ENCODE measurements at regions not wholly inside any gene's neighbourhood (a gene's known extent, or its start where the extent isn't known, plus 50 kb on each side); places are given as distances from the start of the nearest gene placed in this dataset.
"Not testable (repeated sequence)": the region's sequence is repeated elsewhere in the genome, so short reads cannot be mapped to it uniquely, and the experiment has no call there.

DNA sequence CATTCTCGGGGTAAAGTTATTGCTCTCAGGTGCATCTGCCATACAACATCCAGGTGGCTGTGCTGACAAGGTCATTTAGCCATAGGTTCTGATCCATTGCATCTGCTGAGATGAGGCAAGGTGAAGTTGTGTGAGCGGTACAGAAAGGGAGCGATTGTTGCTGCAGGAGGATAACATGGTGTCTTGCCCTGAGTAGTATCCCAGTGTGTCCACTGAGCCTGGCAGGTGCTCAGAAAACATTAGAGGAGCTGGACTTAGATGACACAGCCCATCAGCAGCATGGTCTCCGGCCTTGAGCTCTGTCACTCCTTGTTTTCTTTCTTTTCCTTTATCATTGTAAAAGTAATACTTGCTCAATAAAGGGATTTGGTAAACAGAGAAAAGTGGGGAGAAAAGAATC, 161.1 kb upstream of the ATP10A start:
- DNase-seq (ENCODE audit: low spot score), result no peak

DNA sequence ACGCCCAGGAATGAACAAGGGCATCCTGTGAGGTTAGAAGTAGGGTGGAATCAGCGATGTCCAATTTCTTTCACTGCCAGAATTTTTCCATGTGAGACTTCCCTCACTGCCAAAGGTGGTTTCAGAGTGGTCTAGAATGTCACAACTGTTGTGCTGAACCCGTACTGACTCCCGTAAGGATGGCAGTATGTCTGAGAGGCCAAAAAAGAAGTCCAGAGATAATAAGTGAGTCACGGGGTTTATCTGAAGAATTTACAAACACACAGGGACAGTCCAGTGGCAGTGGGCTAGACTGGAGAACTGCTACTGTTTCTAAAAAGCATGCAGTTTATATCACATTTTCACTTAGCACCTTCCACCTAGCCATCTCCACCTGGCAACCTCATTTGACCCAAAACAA, 160.6 kb upstream of the ATP10A start:
- DNase-seq (ENCODE audit: low spot score), result no peak

DNA sequence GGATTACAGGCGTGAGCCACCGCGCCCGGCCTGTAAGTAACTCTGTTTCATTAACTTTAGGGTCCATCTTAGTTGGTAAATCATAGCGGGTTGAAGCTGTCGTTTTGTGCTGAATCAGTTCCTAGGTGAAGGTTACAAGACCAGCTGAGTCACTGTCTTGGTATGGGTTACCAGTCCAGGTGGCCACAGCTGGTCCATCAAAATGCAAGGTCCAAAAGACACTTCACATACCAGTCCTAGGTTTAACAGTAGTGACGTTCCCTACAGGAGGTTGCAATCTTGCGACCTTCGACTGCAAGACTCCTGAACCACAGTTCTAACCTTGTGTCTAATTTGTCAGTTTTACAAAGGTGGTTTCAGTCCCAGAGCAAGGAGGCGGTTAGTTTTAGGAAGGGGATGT, 160.1 kb upstream of the ATP10A start:
- DNase-seq (ENCODE audit: low spot score), result no peak

DNA sequence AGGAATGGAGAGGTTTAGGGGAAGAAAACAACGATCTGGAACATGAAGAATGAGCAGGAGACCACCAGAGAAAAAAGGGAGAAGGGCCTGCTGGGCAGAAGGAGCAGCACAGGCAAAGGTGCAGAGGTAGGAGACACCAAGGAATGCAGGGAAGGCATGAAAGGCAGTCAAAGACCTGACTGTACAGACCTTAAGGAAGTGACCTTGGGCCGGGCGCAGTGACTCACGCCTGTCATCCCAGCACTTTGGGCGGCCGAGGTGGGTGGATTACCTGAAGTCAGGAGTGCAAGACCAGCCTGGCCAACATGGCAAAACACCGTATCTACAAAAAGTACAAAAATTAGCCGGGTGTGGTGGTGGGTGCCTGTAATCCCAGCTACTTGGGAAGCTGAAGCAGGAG, 157.7 kb upstream of the ATP10A start:
- no peak for DNase-seq (ENCODE audit: low spot score)

DNA sequence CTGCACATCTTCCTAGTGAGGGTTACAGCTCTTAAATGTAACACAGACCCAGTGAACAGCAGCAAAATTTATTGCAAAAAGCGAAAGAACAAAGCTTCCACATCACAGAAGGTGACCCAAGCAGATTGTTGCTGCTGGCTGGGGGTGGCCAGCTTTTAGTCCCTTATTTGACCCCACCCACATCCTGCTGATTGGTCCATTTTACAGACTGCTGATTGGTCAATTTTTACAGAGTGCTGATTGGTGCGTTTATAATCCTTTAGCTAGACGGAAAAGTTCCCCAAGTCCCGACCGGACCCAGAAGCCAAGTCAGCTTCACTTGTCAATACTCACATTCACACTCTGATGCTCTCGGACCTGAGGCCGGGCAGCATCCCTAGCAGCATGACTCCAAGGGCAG, 154.5 kb upstream of the ATP10A start:
- no peak for DNase-seq (ENCODE audit: low spot score)

DNA sequence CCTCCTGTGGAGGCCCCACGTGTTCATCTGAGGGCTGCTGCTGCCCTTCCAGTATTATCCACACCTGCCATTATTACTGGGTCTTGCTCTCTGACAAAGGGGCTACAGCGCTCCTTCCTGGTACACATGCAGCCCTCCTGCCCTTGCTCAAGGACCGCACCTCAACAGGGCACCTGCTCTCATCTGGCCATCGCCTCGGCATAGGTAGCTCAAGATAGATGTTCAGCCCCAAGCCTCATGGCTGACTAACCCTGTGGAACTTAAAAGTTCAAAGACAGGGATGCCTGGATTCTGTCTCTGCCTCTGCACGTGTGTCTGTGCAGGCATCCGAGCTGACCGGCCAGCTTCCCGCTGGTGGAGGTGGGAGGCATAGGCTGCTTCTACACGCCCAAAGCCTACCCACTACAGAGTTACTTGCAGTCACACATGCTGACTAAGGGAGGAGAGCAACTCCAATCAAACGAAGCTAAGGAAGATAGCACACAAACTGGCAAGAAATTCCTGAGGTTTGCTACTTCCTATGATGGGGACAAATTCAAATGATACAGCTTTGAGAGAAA, 152.5 kb upstream of the ATP10A start:
- DNase-seq (ENCODE audit: low spot score), result no peak

DNA sequence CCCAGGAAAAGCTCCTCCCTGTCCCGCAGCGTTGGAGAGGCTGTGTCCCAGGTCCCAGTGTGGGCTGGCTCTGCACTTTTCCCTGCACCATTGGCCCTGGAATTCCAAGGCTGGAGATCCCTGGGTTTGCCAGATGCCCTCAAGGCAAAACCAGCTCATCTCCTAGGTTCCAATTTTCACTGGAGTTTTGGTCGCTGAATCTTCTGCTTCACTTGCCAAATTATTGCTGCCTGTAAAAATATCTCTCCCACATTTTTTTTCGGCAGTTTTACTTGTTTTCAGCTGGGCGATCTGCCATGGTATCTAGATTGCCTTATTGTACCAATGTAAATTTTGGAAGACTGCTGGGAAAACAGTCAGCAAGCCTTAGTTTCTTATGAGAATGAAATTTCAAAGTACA, 150.9 kb upstream of the ATP10A start:
- no peak for DNase-seq (ENCODE audit: low spot score)

DNA sequence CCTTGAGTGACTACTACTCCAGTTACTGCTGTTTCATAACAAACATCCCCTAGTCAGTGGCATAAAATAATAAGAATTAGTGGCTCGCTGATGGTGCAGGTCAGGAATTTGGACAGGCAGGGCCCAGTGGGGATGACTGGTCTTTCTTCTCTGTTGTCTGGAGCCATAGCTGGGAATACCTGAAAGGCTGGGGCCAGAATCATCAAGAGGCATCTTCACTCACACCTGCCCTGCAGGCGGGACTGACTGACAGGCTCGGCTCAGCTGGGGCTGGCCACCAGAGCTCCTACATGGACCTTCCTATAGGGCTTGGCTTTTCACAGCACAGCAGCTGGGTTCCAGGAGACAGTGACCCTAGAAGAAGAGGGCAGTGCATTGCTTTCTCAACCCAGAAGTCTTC, 148.8 kb upstream of the ATP10A start:
- DNase-seq (ENCODE audit: low spot score), result no peak

DNA sequence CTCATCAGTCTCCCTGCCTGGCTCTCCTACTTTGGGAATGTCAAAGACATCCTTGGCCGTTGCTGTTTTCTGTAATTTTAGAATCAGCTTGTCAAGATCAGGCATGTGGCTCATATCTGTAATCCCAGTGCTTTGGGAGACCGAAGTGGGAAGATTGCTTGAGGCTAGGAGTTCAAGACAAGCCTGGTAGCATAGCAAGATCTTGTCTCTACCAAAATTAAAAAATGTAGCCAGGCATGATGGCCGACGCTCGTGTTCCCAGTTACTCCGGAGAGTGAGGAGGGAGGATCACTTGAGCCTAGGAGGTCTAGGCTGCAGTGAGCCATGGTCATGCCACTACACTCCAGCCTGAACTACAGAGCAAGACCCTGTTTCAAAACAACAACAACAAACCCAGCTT, 144.0 kb upstream of the ATP10A start:
- no peak for DNase-seq (ENCODE audit: low spot score)

DNA sequence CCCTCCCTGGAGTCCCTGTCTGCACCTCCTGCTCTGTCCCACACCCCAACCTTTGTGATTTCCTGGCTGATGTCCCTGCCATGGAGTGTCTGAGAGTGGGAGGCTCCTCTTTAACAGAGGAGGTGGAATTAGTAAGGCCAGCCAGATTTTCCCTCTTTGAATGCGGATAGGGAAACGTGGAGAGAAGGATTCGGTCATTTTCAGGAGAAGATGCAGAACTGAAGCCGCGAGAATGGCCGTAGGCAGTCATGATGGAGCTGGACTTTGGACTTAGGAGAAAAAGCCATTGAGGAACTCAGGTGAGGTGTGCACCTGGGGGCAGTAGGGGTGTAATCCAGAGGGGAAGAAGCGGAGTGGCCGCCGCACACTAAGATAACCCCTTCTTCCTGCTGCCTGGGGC, 138.1 kb upstream of the ATP10A start:
- DNase-seq (ENCODE audit: low spot score), result no peak

DNA sequence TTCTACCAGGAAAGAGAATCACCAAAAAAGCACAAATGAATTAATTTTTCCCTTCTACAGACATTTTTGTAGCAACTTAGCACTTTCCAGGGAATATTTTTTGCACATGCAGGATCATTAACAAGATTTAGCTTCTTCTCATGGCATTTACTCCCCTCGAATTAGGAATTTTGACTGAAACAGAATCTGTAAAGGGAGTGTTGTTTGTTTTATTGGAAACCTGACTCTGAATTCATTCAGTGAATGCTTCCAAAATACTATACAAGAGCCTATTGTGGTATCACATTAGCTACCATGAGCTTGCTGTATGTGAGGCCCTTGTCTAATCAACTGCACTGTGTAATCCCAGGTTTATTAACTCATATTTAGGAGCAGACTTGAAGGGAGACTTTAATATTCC, 130.4 kb upstream of the ATP10A start:
- no peak for DNase-seq (ENCODE audit: low spot score)

DNA sequence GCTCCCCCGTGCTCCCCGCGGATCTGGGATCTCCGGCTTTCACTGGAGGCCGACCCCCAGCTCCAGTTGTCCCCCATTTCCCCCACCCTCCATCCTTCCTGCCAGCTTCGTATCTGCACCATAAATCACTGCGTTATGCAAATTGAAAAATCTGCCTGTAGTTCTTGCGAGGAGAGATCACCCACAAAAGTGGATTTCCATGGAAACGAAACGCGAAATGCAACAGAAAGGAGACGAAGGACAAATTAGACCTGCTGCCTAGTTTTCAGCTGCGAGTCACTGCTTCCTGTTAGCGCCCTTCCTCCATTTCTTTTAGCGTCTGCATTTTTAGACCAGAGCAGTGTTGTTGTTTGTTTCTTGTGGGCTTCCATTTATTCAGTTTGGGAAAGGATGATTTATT, 127.1 kb upstream of the ATP10A start:
- no peak for DNase-seq (ENCODE audit: low spot score)

DNA sequence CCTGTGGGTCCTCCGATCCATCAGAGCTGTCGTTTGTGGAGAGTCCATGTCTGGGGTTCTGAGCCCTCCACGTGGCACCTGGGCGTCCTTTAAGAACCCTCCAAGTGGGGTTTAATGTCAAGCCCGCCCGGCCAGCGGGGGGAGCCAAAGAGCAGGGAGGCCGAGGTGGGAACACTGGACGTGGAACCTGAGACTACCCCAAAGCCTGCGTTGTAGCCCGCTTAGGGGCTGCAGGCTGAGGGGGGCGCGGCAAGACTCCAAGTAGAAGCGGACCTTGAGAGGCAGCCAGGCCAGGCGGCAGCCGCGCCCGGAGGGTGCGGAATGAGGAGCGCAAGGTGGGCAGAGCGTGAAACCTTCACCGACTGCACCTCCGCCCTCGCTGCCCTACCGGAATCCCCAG, 126.2 kb upstream of the ATP10A start:
- no peak for DNase-seq (ENCODE audit: low spot score)

DNA sequence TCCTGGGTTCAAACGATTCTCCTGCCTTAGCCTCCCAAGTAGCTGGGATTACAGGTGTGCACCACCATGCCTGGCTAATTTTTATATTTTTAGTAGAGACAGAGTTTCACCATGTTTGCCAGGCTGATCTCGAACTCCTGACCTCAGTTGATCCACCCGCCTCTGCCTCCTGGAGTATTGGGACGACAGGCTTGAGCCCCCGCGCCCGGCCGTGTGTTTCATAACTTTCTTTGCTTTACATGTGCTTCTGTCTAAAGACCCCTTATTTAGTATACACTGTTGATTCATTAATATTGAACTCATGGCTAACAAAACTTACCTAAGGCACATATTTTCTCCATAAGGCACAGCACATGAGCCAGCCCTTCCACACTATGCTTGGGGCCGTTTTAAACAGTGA, 125.6 kb upstream of the ATP10A start:
- not testable (repeated sequence) for DNase-seq (ENCODE audit: low spot score)

DNA sequence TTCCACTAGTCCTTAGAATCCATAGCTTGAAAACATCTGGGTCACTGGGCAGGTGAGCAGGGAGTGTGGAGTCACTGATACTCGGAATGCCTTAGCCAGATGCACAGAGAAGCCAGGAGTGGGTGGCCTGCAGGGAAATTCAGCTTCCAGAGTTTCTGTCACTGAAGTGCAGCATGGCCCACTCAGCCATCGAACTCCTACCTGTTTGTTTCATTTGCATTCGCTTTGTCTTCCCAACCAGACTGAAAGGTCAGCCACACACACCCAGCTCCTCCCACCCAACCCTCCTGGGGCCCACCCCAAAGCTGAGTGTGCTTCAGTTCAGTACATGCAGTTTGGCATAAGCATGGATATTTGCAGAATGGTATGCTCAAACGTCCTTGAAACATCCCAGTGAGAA, 124.5 kb upstream of the ATP10A start:
- DNase-seq (ENCODE audit: low spot score), result no peak

DNA sequence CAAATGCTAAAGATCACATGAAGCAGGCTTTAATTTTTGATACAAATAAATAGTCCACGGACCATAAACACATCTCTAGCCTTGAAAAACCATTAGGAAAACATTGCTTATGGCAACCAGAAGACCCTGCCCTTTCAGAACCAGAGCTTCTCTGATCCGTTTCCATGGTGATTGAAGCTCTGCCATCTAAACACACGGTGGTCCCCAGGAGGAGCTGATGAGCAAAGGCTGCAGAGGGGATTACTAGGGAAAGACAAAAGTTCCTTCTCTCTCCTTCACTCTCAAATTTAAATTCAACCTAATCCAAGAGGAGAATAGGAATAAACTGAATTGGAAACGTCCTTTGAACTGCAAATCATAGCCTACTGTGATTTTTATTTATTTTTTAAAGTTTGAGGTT, 122.0 kb upstream of the ATP10A start:
- DNase-seq (ENCODE audit: low spot score), result no peak

DNA sequence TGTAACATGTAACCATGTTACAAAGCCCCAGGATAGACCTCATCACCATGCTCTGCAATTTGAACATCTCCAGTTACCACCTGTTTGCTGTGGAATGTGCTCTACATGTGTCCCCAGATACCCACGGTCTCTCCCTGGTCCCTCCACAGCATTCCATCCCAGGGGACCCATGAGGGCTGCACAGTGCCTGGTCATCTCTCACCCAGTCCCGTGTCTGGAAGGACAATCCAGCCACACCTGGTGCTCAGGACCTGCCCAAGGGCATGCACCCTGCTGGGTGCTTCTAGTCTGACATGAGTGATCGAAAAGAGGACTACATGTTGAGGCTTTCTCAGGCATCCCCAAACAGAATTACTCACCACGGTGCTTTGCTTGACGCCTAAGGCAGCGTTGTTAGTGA, 119.6 kb upstream of the ATP10A start:
- DNase-seq (ENCODE audit: low spot score), result no peak

DNA sequence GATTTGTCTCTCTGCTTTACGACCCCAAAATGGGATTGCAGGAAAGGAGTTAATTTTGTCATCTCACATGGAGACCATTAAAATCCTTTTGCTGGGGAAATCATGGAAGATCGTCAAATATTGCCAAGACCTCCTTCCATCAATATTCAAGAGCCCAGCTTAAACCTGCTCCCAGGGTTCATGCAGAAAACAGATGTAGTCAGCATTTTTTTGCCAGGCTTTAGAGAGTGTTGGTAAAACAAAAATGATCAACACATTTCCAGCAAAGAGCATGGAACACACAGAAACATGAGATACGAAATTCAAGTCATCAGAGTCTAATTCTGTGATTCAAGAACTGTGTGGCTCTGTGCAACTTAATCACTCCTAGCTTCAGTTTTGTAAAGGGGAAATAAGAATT, 118.0 kb upstream of the ATP10A start:
- no peak for DNase-seq (ENCODE audit: low spot score)

DNA sequence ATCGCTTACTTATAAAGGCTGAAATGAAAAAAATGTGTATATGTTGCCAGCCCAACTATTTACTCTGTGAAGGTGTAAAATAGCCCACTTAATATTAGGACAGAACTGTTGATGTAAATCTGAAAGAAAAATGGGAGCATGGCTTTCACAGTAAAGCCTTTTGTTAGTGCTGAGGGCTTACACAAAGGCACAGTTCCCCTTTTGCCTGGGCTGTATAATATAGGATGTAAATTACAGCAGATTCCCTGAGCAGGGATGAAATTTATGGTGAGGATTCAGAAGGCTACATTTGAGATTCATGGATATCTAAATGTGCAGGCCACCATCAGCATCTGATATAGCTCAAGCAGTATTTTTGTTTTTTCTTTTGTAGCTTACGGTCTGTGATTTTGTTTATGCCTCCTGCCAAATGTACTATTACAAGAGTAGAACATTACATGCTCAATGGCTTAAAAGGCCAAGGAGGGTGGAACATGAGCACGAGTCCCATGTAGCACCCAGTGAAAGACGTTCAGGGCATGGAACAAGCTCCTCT, 109.1 kb upstream of the ATP10A start:
- DNase-seq (ENCODE audit: low spot score), result no peak

DNA sequence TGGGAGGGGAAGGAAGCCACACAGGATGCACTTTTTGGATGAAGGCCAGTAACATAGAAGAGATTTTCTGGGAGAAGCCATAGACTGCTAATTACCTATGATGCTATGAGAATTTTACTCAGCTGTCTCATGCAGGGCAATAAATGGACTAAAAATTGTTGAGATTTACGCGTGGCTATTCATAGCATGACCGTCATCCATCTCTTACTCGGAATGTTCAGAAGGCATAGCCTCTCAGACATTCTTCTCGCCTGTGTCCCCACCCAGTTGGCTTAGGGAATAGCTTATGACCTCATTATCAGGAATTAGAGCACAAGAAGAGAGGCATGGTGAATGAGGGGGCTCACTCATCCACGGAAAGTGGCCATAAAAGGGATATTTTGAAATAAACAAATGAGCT, 107.9 kb upstream of the ATP10A start:
- DNase-seq (ENCODE audit: low spot score), result peak; percentile 35

DNA sequence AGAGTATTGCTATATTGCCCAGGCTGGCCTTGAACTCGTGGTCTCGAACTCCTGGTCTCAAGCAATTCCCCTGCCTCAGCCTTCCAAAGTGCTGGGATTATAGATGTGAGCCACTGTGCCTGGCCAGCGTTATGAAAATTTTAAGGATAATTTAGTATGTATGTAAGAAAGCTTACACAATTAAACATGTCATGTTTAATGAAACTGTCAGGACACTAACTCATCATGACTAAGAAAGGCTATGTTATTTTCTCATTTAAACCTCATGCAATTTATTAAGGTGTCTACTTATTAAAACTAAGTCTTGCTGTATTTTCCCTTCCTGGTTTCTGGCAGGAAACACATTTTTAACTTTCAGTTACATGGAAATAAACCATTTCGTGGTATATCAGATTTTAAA, 106.8 kb upstream of the ATP10A start:
- DNase-seq (ENCODE audit: low spot score), result no peak

DNA sequence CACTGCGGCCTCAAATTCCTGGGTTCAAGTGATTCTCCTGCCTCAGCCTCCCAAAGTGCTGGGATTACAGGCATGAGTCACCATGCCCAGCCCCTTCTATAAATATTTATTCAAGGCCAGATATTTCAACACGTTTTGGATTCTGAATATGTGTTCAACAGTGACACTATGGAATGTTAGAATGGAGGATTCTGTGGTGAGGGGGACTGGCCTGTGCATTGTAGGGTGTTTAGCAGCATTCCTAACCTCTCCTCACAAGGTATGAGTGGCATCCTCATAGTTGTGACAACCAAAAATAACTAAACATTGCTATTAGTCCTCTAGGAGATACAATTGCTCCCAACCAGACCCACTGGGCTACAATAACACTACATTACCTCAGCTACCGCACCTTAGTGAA, 104.0 kb upstream of the ATP10A start:
- DNase-seq (ENCODE audit: low spot score), result no peak

DNA sequence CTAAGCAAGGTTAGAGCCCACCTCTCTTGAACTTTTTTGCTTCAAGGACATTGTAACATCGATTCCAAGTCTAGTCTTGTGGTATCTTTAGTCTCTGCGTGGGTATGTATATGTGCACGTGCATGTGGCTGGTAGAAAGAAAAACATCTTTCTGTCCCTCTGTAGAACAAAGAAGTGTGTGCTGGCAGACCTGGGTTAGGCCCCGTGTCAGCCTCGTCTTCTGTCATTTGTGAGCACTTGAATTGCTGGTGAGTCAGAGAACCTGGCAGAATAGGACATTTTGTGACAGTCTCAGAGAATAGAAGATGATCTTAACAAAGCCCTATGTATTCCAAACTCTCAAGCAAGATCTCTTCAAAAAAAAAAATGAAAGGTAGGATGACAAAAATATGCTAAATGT, 102.2 kb upstream of the ATP10A start:
- no peak for DNase-seq (ENCODE audit: low spot score)

DNA sequence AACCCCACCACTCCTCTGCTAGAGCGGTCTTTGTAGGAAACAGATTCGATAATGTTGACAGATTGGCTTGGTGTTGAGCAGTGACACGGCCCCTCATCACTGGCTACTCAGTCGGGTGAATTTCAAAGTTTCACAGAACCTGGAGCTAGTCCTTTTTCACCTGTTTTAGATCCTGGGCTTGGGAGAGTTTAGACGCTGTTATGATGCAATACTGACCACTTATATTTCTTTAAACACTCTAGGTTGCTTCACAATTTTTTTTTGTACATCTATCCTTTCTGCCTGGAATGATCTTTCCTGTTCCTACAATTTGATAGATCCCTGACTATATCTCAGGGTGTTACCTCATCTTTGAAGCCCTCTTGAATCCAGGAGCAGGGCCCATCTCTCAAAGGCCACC, 97.1 kb upstream of the ATP10A start:
- DNase-seq (ENCODE audit: low spot score), result no peak

DNA sequence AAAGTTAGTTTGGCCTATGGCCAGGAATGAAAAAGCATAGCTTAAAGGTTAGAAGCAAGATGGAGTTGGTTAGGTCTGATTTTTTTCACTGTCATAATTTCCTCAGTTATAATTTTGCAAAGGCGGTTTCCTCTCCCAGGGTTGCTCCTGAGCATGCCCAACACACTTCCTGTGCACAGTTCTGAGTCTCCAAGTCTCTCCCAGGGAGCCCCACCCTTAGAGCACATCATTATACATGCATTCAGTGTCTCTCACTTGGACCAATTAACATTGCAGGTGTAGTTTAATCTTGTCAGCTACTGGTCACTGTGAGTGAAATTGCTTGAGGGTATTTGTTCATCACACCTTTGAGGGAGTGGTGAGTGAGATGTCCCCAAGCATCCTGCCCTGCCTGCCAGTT, 96.0 kb upstream of the ATP10A start:
- no peak for DNase-seq (ENCODE audit: low spot score)

All from hepatic stellate cell (primary cell).